ENCODE measurements at regions not wholly inside any gene's neighbourhood (a gene's known extent, or its start where the extent isn't known, plus 50 kb on each side); places are given as distances from the start of the nearest gene placed in this dataset.

GRCh38 chr3:135456108-135456790 lies 509.3 kb upstream of the PPP2R3A start:
- ATAC-seq (ENCODE audit: low read depth in 2 of 2), result no peak
- H3K9me3 Mint-ChIP-seq, result peaks cover 0 to 9% (median 0%) of the 10 kb centered on the region in 7 donors
- H3K27ac Mint-ChIP-seq, result no peak overlapping the region
- H3K36me3 Mint-ChIP-seq, result no peaks in the 10 kb centered on the region
- no peak overlapping the region for H3K4me3 Mint-ChIP-seq
- H3K27me3 Mint-ChIP-seq, result no peaks in the 10 kb centered on the region
- peaks cover 0 to under 1% (median 0%) of the 10 kb centered on the region in 3 donors for H3K4me1 Mint-ChIP-seq
- no peak for DNase-seq

- Mint-ChIP-seq H3K36me3 (no peaks in the 10 kb centered on the region), H3K27me3 (no peaks in the 10 kb centered on the region), H3K9me3 (peaks cover 0 to 14% (median 0%) of the 10 kb centered on the region in 7 donors), H3K4me3 (no peak overlapping the region), H3K27ac (no peak overlapping the region), H3K4me1 (no peaks in the 10 kb centered on the region)
- ATAC-seq (ENCODE audit: low read depth in 2 of 2) (no peak), DNase-seq (no peak)
These were observed 506.8 kb upstream of the PPP2R3A start for GRCh38 chr3:135458541-135459322.

GRCh38 chr3:135460273-135460672 lies 505.3 kb upstream of the PPP2R3A start:
- H3K36me3 Mint-ChIP-seq, result no peaks in the 10 kb centered on the region
- DNase-seq (no peak), ATAC-seq (ENCODE audit: low read depth in 2 of 2) (peak; percentile 39 to 54)
- no peak overlapping the region for H3K27ac Mint-ChIP-seq
- H3K27me3 Mint-ChIP-seq, result no peaks in the 10 kb centered on the region
- peaks cover 0 to 9% (median 0%) of the 10 kb centered on the region in 7 donors for H3K9me3 Mint-ChIP-seq
- no peaks in the 10 kb centered on the region for H3K4me1 Mint-ChIP-seq
- no peak overlapping the region for H3K4me3 Mint-ChIP-seq

- Mint-ChIP-seq H3K27me3 (no peaks in the 10 kb centered on the region), H3K36me3 (no peaks in the 10 kb centered on the region), H3K4me3 (no peak overlapping the region), H3K27ac (no peak overlapping the region), H3K9me3 (peaks cover 0 to 9% (median 1%) of the 10 kb centered on the region in 7 donors), H3K4me1 (no peaks in the 10 kb centered on the region)
- ATAC-seq (ENCODE audit: low read depth in 2 of 2), result no peak
- DNase-seq, result no peak
These were observed 493.6 kb upstream of the PPP2R3A start for GRCh38 chr3:135471911-135472310.

GRCh38 chr3:135473449-135473848 lies 492.1 kb upstream of the PPP2R3A start:
- H3K27ac Mint-ChIP-seq, result no peak overlapping the region
- H3K27me3 Mint-ChIP-seq, result peaks cover 0 to 1% (median 0%) of the 10 kb centered on the region in 3 donors
- no peaks in the 10 kb centered on the region for H3K4me1 Mint-ChIP-seq
- no peak overlapping the region for H3K4me3 Mint-ChIP-seq
- ATAC-seq (ENCODE audit: low read depth in 2 of 2) (no peak), DNase-seq (no peak)
- H3K36me3 Mint-ChIP-seq, result no peaks in the 10 kb centered on the region
- peaks cover 0 to 4% (median 0%) of the 10 kb centered on the region in 7 donors for H3K9me3 Mint-ChIP-seq

- no peak overlapping the region for H3K27ac Mint-ChIP-seq
- H3K9me3 Mint-ChIP-seq, result peaks cover 0 to 3% (median 0%) of the 10 kb centered on the region in 7 donors
- no peak for DNase-seq
- no peaks in the 10 kb centered on the region for H3K27me3 Mint-ChIP-seq
- no peak overlapping the region for H3K4me3 Mint-ChIP-seq
- no peaks in the 10 kb centered on the region for H3K36me3 Mint-ChIP-seq
- no peaks in the 10 kb centered on the region for H3K4me1 Mint-ChIP-seq
- ATAC-seq (ENCODE audit: low read depth in 2 of 2), result no peak
These were observed 478.3 kb upstream of the PPP2R3A start for GRCh38 chr3:135487261-135487660.

GRCh38 chr3:135490219-135490915 lies 475.2 kb upstream of the PPP2R3A start:
- DNase-seq (no peak), ATAC-seq (ENCODE audit: low read depth in 2 of 2) (no peak)
- Mint-ChIP-seq H3K9me3 (peaks cover 0 to 2% (median 0%) of the 10 kb centered on the region in 7 donors), H3K27ac (no peak overlapping the region), H3K36me3 (no peaks in the 10 kb centered on the region), H3K27me3 (peaks cover 0 to 3% (median 0%) of the 10 kb centered on the region in 3 donors), H3K4me3 (no peak overlapping the region), H3K4me1 (no peaks in the 10 kb centered on the region)

- DNase-seq, result no peak
- H3K27me3 Mint-ChIP-seq, result peaks cover 0 to 3% (median 0%) of the 10 kb centered on the region in 3 donors
- no peak overlapping the region for H3K27ac Mint-ChIP-seq
- H3K36me3 Mint-ChIP-seq, result no peaks in the 10 kb centered on the region
- no peaks in the 10 kb centered on the region for H3K4me1 Mint-ChIP-seq
- H3K4me3 Mint-ChIP-seq, result no peak overlapping the region
- peaks cover 0 to 2% (median 0%) of the 10 kb centered on the region in 7 donors for H3K9me3 Mint-ChIP-seq
- no peak for ATAC-seq (ENCODE audit: low read depth in 2 of 2)
These were observed 473.9 kb upstream of the PPP2R3A start for GRCh38 chr3:135491491-135492205.

- H3K27me3 Mint-ChIP-seq, result peaks cover 0 to 3% (median 0%) of the 10 kb centered on the region in 3 donors
- no peaks in the 10 kb centered on the region for H3K36me3 Mint-ChIP-seq
- ATAC-seq (ENCODE audit: low read depth in 2 of 2) (no peak), DNase-seq (no peak)
- H3K4me3 Mint-ChIP-seq, result no peak overlapping the region
- H3K4me1 Mint-ChIP-seq, result no peaks in the 10 kb centered on the region
- no peak overlapping the region for H3K27ac Mint-ChIP-seq
- H3K9me3 Mint-ChIP-seq, result peaks cover 0 to 4% (median 0%) of the 10 kb centered on the region in 7 donors
These were observed 469.6 kb upstream of the PPP2R3A start for GRCh38 chr3:135495891-135496290.

GRCh38 chr3:135497979-135498378 lies 467.5 kb upstream of the PPP2R3A start:
- Mint-ChIP-seq H3K4me1 (no peaks in the 10 kb centered on the region), H3K9me3 (peaks cover 0 to 4% (median 0%) of the 10 kb centered on the region in 7 donors), H3K4me3 (no peak overlapping the region), H3K27ac (peak overlapping the region in 1 of 6 donors; percentile 22), H3K27me3 (no peaks in the 10 kb centered on the region), H3K36me3 (no peaks in the 10 kb centered on the region)
- no peak for DNase-seq
- no peak for ATAC-seq (ENCODE audit: low read depth in 2 of 2)

- Mint-ChIP-seq H3K27me3 (peaks cover 6 to 8% (median 7%) of the 10 kb centered on the region in 3 donors), H3K9me3 (peaks cover 0 to 7% (median 0%) of the 10 kb centered on the region in 7 donors), H3K4me1 (peaks cover 0 to 5% (median 0%) of the 10 kb centered on the region in 3 donors), H3K36me3 (no peaks in the 10 kb centered on the region), H3K4me3 (no peak overlapping the region), H3K27ac (no peak overlapping the region)
- ATAC-seq (ENCODE audit: low read depth in 2 of 2) (no peak), DNase-seq (no peak)
These were observed 466.1 kb upstream of the PPP2R3A start for GRCh38 chr3:135499426-135499825.

GRCh38 chr3:135500034-135500433 lies 465.5 kb upstream of the PPP2R3A start:
- ATAC-seq (ENCODE audit: low read depth in 2 of 2), result no peak
- Mint-ChIP-seq H3K4me3 (no peak overlapping the region), H3K4me1 (peaks cover 0 to 5% (median 0%) of the 10 kb centered on the region in 3 donors)

More at GRCh38 chr3:135500034-135500433, 465.5 kb upstream of the PPP2R3A start:
- H3K9me3 Mint-ChIP-seq, result peaks cover 0 to 7% (median 0%) of the 10 kb centered on the region in 7 donors
- no peaks in the 10 kb centered on the region for H3K36me3 Mint-ChIP-seq
- no peak overlapping the region for H3K27ac Mint-ChIP-seq
- peaks cover 6 to 11% (median 7%) of the 10 kb centered on the region in 3 donors for H3K27me3 Mint-ChIP-seq
- DNase-seq, result no peak

All from naive B cell (primary cell).